Ovary (tissue), 7 donors: ENCODE measurements at regions not wholly inside any gene's neighbourhood (a gene's known extent, or its start where the extent isn't known, plus 50 kb on each side); places are given as distances from the start of the nearest gene placed in this dataset.

Experiments
- DNase-seq, 5 donors: peaks; one replicate each; pipeline ENCODE4 v3.0.0-alpha.2; 2019 to 2020
- H3K27ac ChIP-seq, 2 donors: fragments of 200-600 bp; one replicate each; pipeline versions ENCODE4 v1.5.1 to v1.8.0; 2019 to 2022
- H3K27me3 ChIP-seq: fragments of 200-600 bp; one replicate; pipeline ENCODE4 v1.8.0; 2022
- H3K36me3 ChIP-seq: fragments of 200-600 bp; sonication (generic); one replicate; pipeline ENCODE4 v1.5.1; 2019
- H3K4me1 ChIP-seq: one replicate; pipeline ENCODE4 v1.8.1; 2013; ENCODE audit warnings: mild to moderate bottlenecking, moderate library complexity; ENCODE audit not compliant: insufficient read depth
- H3K4me3 ChIP-seq: fragments of 200-600 bp; sonication (generic); one replicate; pipeline ENCODE4 v1.5.1; 2017
- H3K9me3 ChIP-seq, 2 donors: fragments of 200-600 bp in 1 of 2; sonication (generic) in 1 of 2; one replicate each; pipeline versions ENCODE4 v1.5.1 to v1.8.1; 2013 to 2019; ENCODE audit warnings: mild to moderate bottlenecking in 1 of 2, moderate library complexity in 1 of 2
- EP300 ChIP-seq: sonication (generic); formaldehyde crosslinking; IDR thresholded peaks from one replicate; pipeline ENCODE4 v1.6.1; 2017; ENCODE audit warnings: antibody characterized with exemption
- POLR2A ChIP-seq: fragments of 450-650 bp; IDR thresholded peaks from one replicate; pipeline ENCODE4 v1.6.1; 2017; ENCODE audit warnings: antibody characterized with exemption, mild to moderate bottlenecking, moderate library complexity
- WGBS, 3 donors: extraction: QIAGEN DNeasy Blood & Tissue Kit in 1 of 3; methylation state at CpG; one replicate each; pipeline versions ENCODE4 v1.1.5 to v1.1.7; 2013 to 2017; 5-methylcytosine and 5-hydroxymethylcytosine counted together
- intact Hi-C, 4 donors: fragments of 100-400 bp; cut with DNase I; formaldehyde crosslinking; loops; one replicate each; pipeline versions ENCODE4 v1.11.0 to v1.15.1; 2022 to 2023
- TF ChIP-seq, protein P1 (sequence below), 3 donors: fragments of 450-650 bp in 2 of 3; fragments of 200-600 bp in 1 of 3; IDR thresholded peaks; one replicate each; pipeline versions ENCODE4 v1.5.1 to v1.8.0; 2016 to 2022; ENCODE audit warnings: antibody characterized with exemption in 3 of 3, mild to moderate bottlenecking in 1 of 3
- donor health status: DM: no; HTN: no; CAD: no; lungs with moderate emphysema.
- donor health status: DM: no; HTN: no; CAD: no.
- donor health status: Bipolar disorder and iron deficiency.
- donor health status: DM: no; HTN: no; CAD: no.
- donor health status: DM: yes; HTN: yes; CAD: no.

DNA sequence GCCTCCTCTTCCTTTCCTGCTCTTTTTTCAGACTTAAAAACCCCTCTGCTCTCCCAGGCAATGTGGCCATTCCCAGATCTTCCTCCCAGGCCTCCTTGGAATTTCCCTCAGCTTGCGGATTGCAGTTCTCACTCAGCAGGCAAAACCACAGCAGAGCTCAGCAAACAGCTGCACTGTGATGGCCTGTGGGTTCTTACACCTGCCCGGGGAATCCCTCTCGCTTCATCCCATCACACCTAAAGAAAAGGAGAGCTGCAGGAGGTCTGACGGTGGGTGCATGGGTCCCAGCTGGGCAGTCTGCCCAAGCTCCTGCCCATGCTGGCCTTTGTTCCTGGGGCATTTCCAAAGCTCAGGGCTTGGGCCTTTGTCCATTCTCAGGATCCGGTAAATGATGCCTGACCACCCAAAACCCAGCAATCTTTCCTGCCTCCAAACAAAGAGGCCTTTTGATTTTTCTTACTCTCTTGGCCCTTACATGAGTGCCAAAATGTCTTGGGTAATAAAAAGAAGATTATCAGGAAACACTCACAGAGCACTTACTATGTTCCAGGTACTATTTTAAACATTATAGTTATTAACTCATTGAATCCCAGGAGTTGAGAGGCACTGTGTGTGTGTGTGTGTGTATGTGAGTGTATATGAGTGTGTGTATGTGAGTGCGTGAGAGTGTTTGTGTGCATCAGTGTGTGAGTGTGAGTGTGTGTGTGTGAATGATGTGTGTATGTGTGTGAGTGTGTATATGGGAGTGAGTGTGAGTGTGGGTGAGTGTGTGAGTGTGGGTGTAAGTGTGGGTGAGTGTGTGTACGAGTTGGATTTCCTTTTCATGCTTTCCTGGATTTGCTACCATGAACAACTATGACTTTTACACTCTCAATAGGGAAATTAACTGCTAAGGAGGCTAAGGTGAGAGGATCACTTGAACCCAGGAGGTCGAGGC, 64.5 kb upstream of the PODXL start:
- 73 to 77% (median 77%) methylated on average over 8 of the region's 8 CpGs for WGBS, 3 donors
- no peak overlapping the region for H3K4me3 ChIP-seq
- DNase-seq: no peak
- H3K36me3 ChIP-seq: no peaks in the 10 kb centered on the region
- H3K27me3 ChIP-seq: no peaks in the 10 kb centered on the region
- no peaks in the 10 kb centered on the region for H3K9me3 ChIP-seq
- H3K27ac ChIP-seq: no peak overlapping the region
- no peaks in the 10 kb centered on the region for H3K4me1 ChIP-seq
- TF ChIP-seq, protein P1, sequence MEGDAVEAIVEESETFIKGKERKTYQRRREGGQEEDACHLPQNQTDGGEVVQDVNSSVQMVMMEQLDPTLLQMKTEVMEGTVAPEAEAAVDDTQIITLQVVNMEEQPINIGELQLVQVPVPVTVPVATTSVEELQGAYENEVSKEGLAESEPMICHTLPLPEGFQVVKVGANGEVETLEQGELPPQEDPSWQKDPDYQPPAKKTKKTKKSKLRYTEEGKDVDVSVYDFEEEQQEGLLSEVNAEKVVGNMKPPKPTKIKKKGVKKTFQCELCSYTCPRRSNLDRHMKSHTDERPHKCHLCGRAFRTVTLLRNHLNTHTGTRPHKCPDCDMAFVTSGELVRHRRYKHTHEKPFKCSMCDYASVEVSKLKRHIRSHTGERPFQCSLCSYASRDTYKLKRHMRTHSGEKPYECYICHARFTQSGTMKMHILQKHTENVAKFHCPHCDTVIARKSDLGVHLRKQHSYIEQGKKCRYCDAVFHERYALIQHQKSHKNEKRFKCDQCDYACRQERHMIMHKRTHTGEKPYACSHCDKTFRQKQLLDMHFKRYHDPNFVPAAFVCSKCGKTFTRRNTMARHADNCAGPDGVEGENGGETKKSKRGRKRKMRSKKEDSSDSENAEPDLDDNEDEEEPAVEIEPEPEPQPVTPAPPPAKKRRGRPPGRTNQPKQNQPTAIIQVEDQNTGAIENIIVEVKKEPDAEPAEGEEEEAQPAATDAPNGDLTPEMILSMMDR (IDR thresholded peaks at IDR 0.05): no peak
- TF ChIP-seq POLR2A: no peak
- no peak for TF ChIP-seq EP300
- intact Hi-C loops: no loop called here

DNA sequence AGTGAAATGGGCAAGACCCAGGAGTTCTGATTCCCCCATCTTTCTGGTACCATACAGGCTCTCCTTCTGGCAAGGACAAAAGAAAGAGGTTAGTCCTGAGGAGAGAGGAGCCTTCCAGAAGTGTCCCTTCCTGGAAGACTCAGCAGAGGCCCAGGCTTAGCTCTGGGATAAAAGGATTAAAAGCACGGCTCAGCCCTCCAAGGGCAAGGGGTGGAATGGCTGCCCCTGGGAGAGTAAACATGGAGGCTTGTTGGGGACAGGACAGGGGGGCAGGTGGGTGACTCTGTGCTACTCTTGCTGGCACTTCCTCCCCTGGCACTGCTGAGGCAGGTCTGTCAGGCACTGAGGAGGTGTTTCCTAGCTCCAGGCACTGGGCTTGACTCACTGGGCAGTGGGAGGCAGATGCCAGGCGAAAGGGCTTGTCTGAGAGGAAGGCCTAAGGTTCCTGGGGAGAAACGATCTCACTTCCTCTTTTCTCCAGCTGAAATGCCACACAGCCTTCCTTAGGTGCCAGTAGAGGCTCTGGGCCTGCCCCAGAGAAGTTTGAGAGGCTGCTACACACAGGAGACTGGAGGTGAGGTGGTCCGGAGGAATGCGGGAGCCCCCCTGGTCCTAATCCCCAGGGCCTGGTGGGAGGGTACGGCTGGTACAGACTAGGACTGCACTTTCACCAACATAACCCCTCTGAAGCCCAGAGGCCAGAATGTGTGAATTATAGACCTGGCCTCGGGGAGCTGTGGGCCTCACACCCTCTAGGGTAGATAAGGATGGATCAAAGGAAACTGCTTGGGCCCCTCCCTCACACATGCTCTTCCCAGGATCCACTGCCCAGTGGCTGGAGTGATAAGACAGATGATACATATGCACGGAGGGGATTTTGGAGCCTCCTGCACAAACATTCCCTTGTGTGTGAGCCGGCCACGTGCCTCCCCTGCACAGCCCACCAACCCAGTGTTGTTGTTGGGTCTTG, 63.2 kb upstream of the PODXL start:
- Histone ChIP-seq H3K36me3 (no peaks in the 10 kb centered on the region), H3K4me3 (no peak overlapping the region), H3K27me3 (no peaks in the 10 kb centered on the region), H3K9me3 (no peaks in the 10 kb centered on the region), H3K27ac (no peak overlapping the region), H3K4me1 (no peaks in the 10 kb centered on the region)
- 54 to 64% (median 60%) methylated on average over 10 of the region's 10 CpGs for WGBS, 3 donors
- TF ChIP-seq EP300 (no peak), POLR2A (no peak)
- TF ChIP-seq, protein P1 (IDR thresholded peaks at IDR 0.05): no peak
- intact Hi-C loops: no loop called here
- DNase-seq: no peak

DNA sequence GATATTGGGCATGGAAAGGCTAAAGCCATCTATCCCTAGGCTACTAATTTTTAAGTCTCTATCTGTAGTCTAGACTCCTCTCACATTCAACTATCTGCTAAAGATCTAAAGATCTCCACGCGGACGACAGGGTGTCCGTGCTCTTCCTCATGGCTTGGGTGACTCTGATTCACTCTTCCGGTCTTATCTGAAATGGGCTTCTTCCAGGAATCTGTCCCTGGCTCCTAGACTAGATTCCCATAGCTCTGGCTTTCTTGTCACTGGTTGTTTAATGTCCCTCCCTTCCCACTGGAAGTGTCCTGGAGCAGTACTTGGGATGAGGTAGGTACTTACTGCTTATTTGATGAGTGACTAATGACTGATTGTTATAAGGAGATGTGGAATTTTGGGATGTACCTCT, 62.0 kb upstream of the PODXL start:
- Histone ChIP-seq H3K36me3 (no peaks in the 10 kb centered on the region), H3K4me3 (no peak overlapping the region), H3K27me3 (no peaks in the 10 kb centered on the region), H3K4me1 (no peaks in the 10 kb centered on the region), H3K27ac (no peak overlapping the region), H3K9me3 (no peaks in the 10 kb centered on the region)
- intact Hi-C loops: no loop called here
- TF ChIP-seq, protein P1 (IDR thresholded peaks at IDR 0.05): no peak
- TF ChIP-seq POLR2A: no peak
- TF ChIP-seq EP300: no peak
- 64 to 70% (median 64%) methylated on average over 5 of the region's 5 CpGs for WGBS, 3 donors
- no peak for DNase-seq

DNA sequence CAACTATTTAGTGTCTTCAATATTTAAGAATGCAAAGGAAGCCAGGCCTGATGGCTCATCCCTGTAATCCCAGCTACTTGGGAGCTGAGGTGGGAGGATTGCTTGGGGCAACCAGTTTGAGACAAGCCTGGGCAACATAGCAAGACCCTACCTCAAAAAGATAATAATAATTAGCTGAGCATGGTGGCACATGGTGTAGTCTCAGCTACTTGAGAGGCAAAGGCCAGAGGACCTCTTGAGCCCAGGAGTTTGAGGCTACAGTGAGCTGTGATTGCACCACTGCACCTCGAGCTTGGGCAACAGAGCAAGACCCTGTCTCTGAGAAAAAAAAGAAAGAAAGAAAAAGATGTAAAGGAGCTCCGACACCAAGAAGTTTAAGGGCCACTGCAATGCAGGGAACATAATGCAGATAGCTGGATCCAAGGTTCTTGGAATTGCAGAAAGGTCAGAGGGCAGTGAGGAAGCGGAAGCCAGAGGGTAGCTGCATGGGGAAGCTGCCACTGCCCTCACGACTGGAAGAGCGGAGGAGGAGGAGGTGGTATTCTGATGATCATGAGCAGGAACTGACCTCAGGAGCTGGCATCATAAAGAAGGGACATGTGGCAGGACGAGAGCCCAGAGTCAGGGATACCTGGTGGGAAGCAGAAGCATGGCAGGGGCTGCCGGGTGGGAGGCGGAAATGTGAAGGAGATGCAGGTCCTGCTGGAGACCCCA, 60.2 kb upstream of the PODXL start:
- H3K9me3 ChIP-seq: no peaks in the 10 kb centered on the region
- intact Hi-C loops: no loop called here
- TF ChIP-seq, protein P1 (IDR thresholded peaks at IDR 0.05): no peak
- TF ChIP-seq EP300 (no peak), POLR2A (no peak)
- H3K4me3 ChIP-seq: no peak overlapping the region
- DNase-seq: no peak
- no peaks in the 10 kb centered on the region for H3K36me3 ChIP-seq
- whole genome bisulfite sequencing, 3 donors: 77 to 84% (median 79%) methylated on average over 8 of the region's 8 CpGs
- H3K27ac ChIP-seq: no peak overlapping the region
- H3K27me3 ChIP-seq: no peaks in the 10 kb centered on the region
- no peaks in the 10 kb centered on the region for H3K4me1 ChIP-seq
